ENCODE measurements at regions not wholly inside any gene's neighbourhood (a gene's known extent, or its start where the extent isn't known, plus 50 kb on each side); places are given as distances from the start of the nearest gene placed in this dataset.

- DNase-seq: peak; percentile 53 to 66
These were observed 862.3 kb downstream of the SUCLG1 start for GRCh38 chr2:83596592-83597282.

- no peak for DNase-seq
These were observed 863.2 kb downstream of the SUCLG1 start for GRCh38 chr2:83595926-83596325.

- no peak for DNase-seq
These were observed 863.9 kb downstream of the SUCLG1 start for GRCh38 chr2:83595121-83595690.

- DNase-seq: peak; percentile 3 to 5
These were observed 864.6 kb downstream of the SUCLG1 start for GRCh38 chr2:83594241-83595120.

- no peak for DNase-seq
These were observed 871.8 kb downstream of the SUCLG1 start for GRCh38 chr2:83587309-83587708.

- DNase-seq: no peak
These were observed 873.8 kb downstream of the SUCLG1 start for GRCh38 chr2:83585250-83585649.

GRCh38 chr2:83584672-83585071, 874.4 kb downstream of the SUCLG1 start:
- no peak for DNase-seq

- DNase-seq: no peak
These were observed 876.5 kb downstream of the SUCLG1 start for GRCh38 chr2:83582589-83582988.

GRCh38 chr2:83579507-83579906, 879.6 kb downstream of the SUCLG1 start:
- DNase-seq: no peak

GRCh38 chr2:83578405-83578804, 880.7 kb downstream of the SUCLG1 start:
- DNase-seq: peak; percentile 28 to 43

- DNase-seq: no peak
These were observed 884.5 kb downstream of the SUCLG1 start for GRCh38 chr2:83574614-83575013.

- no peak for DNase-seq
These were observed 886.0 kb downstream of the SUCLG1 start for GRCh38 chr2:83573060-83573459.

GRCh38 chr2:83572400-83572799, 886.7 kb downstream of the SUCLG1 start:
- no peak for DNase-seq

GRCh38 chr2:83567551-83567950, 891.5 kb downstream of the SUCLG1 start:
- DNase-seq: no peak

- no peak for DNase-seq
These were observed 893.5 kb downstream of the SUCLG1 start for GRCh38 chr2:83565626-83566025.

GRCh38 chr2:83565181-83565580, 893.9 kb downstream of the SUCLG1 start:
- no peak for DNase-seq

- DNase-seq: no peak
These were observed 897.5 kb downstream of the SUCLG1 start for GRCh38 chr2:83561592-83561991.

GRCh38 chr2:83536556-83536955, 922.5 kb downstream of the SUCLG1 start:
- no peak for DNase-seq

GRCh38 chr2:83534416-83534815, 924.7 kb downstream of the SUCLG1 start:
- DNase-seq: no peak

GRCh38 chr2:83531206-83531826, 927.8 kb downstream of the SUCLG1 start:
- DNase-seq: no peak

GRCh38 chr2:83528767-83529166, 930.3 kb downstream of the SUCLG1 start:
- DNase-seq: no peak

GRCh38 chr2:83522891-83523493, 936.1 kb downstream of the SUCLG1 start:
- no peak for DNase-seq
